ENCODE measurements at regions not wholly inside any gene's neighbourhood (a gene's known extent, or its start where the extent isn't known, plus 50 kb on each side); places are given as distances from the start of the nearest gene placed in this dataset.
"Not testable (repeated sequence)": the region's sequence is repeated elsewhere in the genome, so short reads cannot be mapped to it uniquely, and the experiment has no call there.

DNA sequence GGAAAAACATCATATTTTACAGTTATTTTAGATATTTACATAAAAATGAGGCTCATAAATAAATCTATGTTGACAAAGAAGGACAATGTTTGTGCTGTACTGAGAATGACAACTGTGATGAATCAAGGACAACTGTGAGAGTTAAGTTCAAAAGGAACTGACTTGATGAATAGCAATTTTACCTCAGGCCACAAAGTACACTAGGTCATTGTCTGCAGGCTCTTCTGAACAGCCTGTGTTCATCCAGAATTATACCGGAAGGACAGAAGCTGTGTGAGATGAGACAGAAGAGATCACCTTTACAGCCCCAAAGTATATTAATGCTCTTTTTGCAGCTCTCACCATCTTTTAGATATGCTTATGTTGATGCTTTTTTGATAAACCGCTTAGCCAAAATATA is 2375.5 kb upstream of the PCDH20 start:
- H2AFZ ChIP-seq (ENCODE audit: insufficient read depth, low read length, poor library complexity); H3K36me3 ChIP-seq (ENCODE audit: control insufficient read depth in 1 of 2, insufficient read depth in 2 of 2, low read length in 2 of 2); H3K79me2 ChIP-seq (ENCODE audit: control insufficient read depth, insufficient read depth, low read length, poor library complexity); H2BK5ac ChIP-seq (ENCODE audit: low read depth, low read length, poor library complexity); H4K12ac ChIP-seq (ENCODE audit: low read depth, low read length); H3K79me1 ChIP-seq (ENCODE audit: low read length); DNase-seq; H3K14ac ChIP-seq (ENCODE audit: low read length); H3K4me2 ChIP-seq (ENCODE audit: low read length); H4K91ac ChIP-seq (ENCODE audit: low read depth, low read length); H3K4me1 ChIP-seq (ENCODE audit: control insufficient read depth in 1 of 2, insufficient read depth in 2 of 2, low read length in 2 of 2); H3K9ac ChIP-seq (ENCODE audit: low read length); H3K23ac ChIP-seq (ENCODE audit: low read length); H2BK120ac ChIP-seq (ENCODE audit: insufficient read depth, low read length, poor library complexity); H4K8ac ChIP-seq (ENCODE audit: low read depth, low read length); H3K9me3 ChIP-seq (ENCODE audit: insufficient read depth, low read depth, low read length); H3K27me3 ChIP-seq (ENCODE audit: insufficient read depth, low read length); H3K18ac ChIP-seq (ENCODE audit: low read length); H3K27ac ChIP-seq (ENCODE audit: low read depth, low read length); H2AK5ac ChIP-seq (ENCODE audit: low read length); H3K4me3 ChIP-seq (ENCODE audit: low read depth, low read length); H3K4ac ChIP-seq (ENCODE audit: low read depth, low read length); H2BK12ac ChIP-seq (ENCODE audit: low read length): not testable (repeated sequence)
- no CpG with 5 or more reads among the region's 2 CpGs for whole genome bisulfite sequencing (ENCODE audit: extremely low coverage, insufficient coverage, insufficient read length)

- H2AK5ac ChIP-seq (ENCODE audit: low read length): no peak overlapping the region
- H3K18ac ChIP-seq (ENCODE audit: low read length): no peak overlapping the region
- H3K23ac ChIP-seq (ENCODE audit: low read length): no peak overlapping the region
- H4K12ac ChIP-seq (ENCODE audit: low read depth, low read length): no peak overlapping the region
- H2BK12ac ChIP-seq (ENCODE audit: low read length): no peak overlapping the region
- H3K4me2 ChIP-seq (ENCODE audit: low read length): no peak overlapping the region
- no peaks in the 10 kb centered on the region for H3K4me1 ChIP-seq (ENCODE audit: control insufficient read depth in 1 of 2, insufficient read depth in 2 of 2, low read length in 2 of 2)
- no peaks in the 10 kb centered on the region for H3K79me2 ChIP-seq (ENCODE audit: control insufficient read depth, insufficient read depth, low read length, poor library complexity)
- H3K27ac ChIP-seq (ENCODE audit: low read depth, low read length): no peak overlapping the region
- no peak overlapping the region for H4K91ac ChIP-seq (ENCODE audit: low read depth, low read length)
- no peak overlapping the region for H2AFZ ChIP-seq (ENCODE audit: insufficient read depth, low read length, poor library complexity)
- no peak for DNase-seq
- no peak overlapping the region for H2BK5ac ChIP-seq (ENCODE audit: low read depth, low read length, poor library complexity)
- no peak overlapping the region for H3K14ac ChIP-seq (ENCODE audit: low read length)
- no peaks in the 10 kb centered on the region for H3K27me3 ChIP-seq (ENCODE audit: insufficient read depth, low read length)
- no peaks in the 10 kb centered on the region for H3K79me1 ChIP-seq (ENCODE audit: low read length)
- H3K4ac ChIP-seq (ENCODE audit: low read depth, low read length): no peak overlapping the region
- H3K9ac ChIP-seq (ENCODE audit: low read length): no peak overlapping the region
- no peak overlapping the region for H2BK120ac ChIP-seq (ENCODE audit: insufficient read depth, low read length, poor library complexity)
- no peak overlapping the region for H4K8ac ChIP-seq (ENCODE audit: low read depth, low read length)
- no peaks in the 10 kb centered on the region for H3K36me3 ChIP-seq (ENCODE audit: control insufficient read depth in 1 of 2, insufficient read depth in 2 of 2, low read length in 2 of 2)
- no CpG with 5 or more reads among the region's 2 CpGs for WGBS (ENCODE audit: extremely low coverage, insufficient coverage, insufficient read length)
- no peak overlapping the region for H3K4me3 ChIP-seq (ENCODE audit: low read depth, low read length)
- H3K9me3 ChIP-seq (ENCODE audit: insufficient read depth, low read depth, low read length): no peaks in the 10 kb centered on the region
Observed at GRCh38 chr13:63774133-63774532, 2358.5 kb upstream of the PCDH20 start.

GRCh38 chr13:63773476-63773875 is 2357.8 kb upstream of the PCDH20 start:
- Histone ChIP-seq H2BK5ac (ENCODE audit: low read depth, low read length, poor library complexity) (no peak overlapping the region), H4K8ac (ENCODE audit: low read depth, low read length) (no peak overlapping the region), H3K23ac (ENCODE audit: low read length) (no peak overlapping the region), H2BK120ac (ENCODE audit: insufficient read depth, low read length, poor library complexity) (no peak overlapping the region), H3K4ac (ENCODE audit: low read depth, low read length) (no peak overlapping the region), H2AK5ac (ENCODE audit: low read length) (no peak overlapping the region), H3K27me3 (ENCODE audit: insufficient read depth, low read length) (no peaks in the 10 kb centered on the region), H3K4me3 (ENCODE audit: low read depth, low read length) (no peak overlapping the region), H3K9ac (ENCODE audit: low read length) (no peak overlapping the region), H3K4me2 (ENCODE audit: low read length) (no peak overlapping the region), H2BK12ac (ENCODE audit: low read length) (no peak overlapping the region), H3K27ac (ENCODE audit: low read depth, low read length) (no peak overlapping the region), H2AFZ (ENCODE audit: insufficient read depth, low read length, poor library complexity) (no peak overlapping the region), H3K14ac (ENCODE audit: low read length) (no peak overlapping the region), H3K4me1 (ENCODE audit: control insufficient read depth in 1 of 2, insufficient read depth in 2 of 2, low read length in 2 of 2) (no peaks in the 10 kb centered on the region), H3K79me2 (ENCODE audit: control insufficient read depth, insufficient read depth, low read length, poor library complexity) (no peaks in the 10 kb centered on the region), H3K9me3 (ENCODE audit: insufficient read depth, low read depth, low read length) (no peaks in the 10 kb centered on the region), H4K91ac (ENCODE audit: low read depth, low read length) (no peak overlapping the region), H4K12ac (ENCODE audit: low read depth, low read length) (no peak overlapping the region), H3K36me3 (ENCODE audit: control insufficient read depth in 1 of 2, insufficient read depth in 2 of 2, low read length in 2 of 2) (no peaks in the 10 kb centered on the region), H3K18ac (ENCODE audit: low read length) (no peak overlapping the region), H3K79me1 (ENCODE audit: low read length) (no peaks in the 10 kb centered on the region)
- no peak for DNase-seq
- no CpG with 5 or more reads among the region's 3 CpGs for WGBS (ENCODE audit: extremely low coverage, insufficient coverage, insufficient read length)

DNA sequence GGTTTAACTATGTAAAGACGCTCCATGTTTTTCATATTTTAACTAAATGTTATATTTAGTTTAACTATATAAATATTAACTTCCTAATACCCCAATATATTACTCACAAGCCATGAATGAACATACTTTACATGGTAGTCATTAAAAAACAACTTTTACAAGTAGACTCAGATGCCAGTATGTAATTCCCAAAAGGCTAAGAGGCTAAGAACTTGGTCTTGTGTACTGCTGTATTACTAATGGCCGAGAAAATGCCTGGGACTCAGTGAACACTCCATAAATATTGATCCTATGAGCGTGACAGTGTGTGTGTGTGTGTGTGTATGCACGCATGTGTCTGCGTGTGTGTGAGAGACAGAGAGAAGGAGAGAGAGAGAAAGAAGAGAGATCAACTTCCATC is 2342.0 kb upstream of the PCDH20 start:
- H3K14ac ChIP-seq (ENCODE audit: low read length); H3K4me3 ChIP-seq (ENCODE audit: low read depth, low read length); H4K8ac ChIP-seq (ENCODE audit: low read depth, low read length); H3K79me1 ChIP-seq (ENCODE audit: low read length); H3K27ac ChIP-seq (ENCODE audit: low read depth, low read length); H3K9me3 ChIP-seq (ENCODE audit: insufficient read depth, low read depth, low read length); H3K18ac ChIP-seq (ENCODE audit: low read length); H3K36me3 ChIP-seq (ENCODE audit: control insufficient read depth in 1 of 2, insufficient read depth in 2 of 2, low read length in 2 of 2); DNase-seq; H2BK120ac ChIP-seq (ENCODE audit: insufficient read depth, low read length, poor library complexity); H3K4me1 ChIP-seq (ENCODE audit: control insufficient read depth in 1 of 2, insufficient read depth in 2 of 2, low read length in 2 of 2); H3K9ac ChIP-seq (ENCODE audit: low read length); H2BK12ac ChIP-seq (ENCODE audit: low read length); H3K79me2 ChIP-seq (ENCODE audit: control insufficient read depth, insufficient read depth, low read length, poor library complexity); H4K91ac ChIP-seq (ENCODE audit: low read depth, low read length); H3K4ac ChIP-seq (ENCODE audit: low read depth, low read length); H3K23ac ChIP-seq (ENCODE audit: low read length); H3K27me3 ChIP-seq (ENCODE audit: insufficient read depth, low read length); H2BK5ac ChIP-seq (ENCODE audit: low read depth, low read length, poor library complexity); H4K12ac ChIP-seq (ENCODE audit: low read depth, low read length); H3K4me2 ChIP-seq (ENCODE audit: low read length); H2AFZ ChIP-seq (ENCODE audit: insufficient read depth, low read length, poor library complexity); H2AK5ac ChIP-seq (ENCODE audit: low read length): not testable (repeated sequence)
- WGBS (ENCODE audit: extremely low coverage, insufficient coverage, insufficient read length): no CpG with 5 or more reads among the region's 5 CpGs
